ENCODE measurements at regions not wholly inside any gene's neighbourhood (a gene's known extent, or its start where the extent isn't known, plus 50 kb on each side); places are given as distances from the start of the nearest gene placed in this dataset.

GRCh38 chr6:62808565-62809293 lies 402.5 kb upstream of the FKBP1C start:
- POLR2A ChIA-PET: no interaction called here
- intact Hi-C loops (cut with micrococcal nuclease): no loop called here
- dilution Hi-C loops (cut with MboI; ENCODE audit: extremely low pct_ligation_motif_present, low sequenced_read_pairs): no loop called here

More at GRCh38 chr6:62808565-62809293, 402.5 kb upstream of the FKBP1C start:
- H3K79me2 ChIP-seq (ENCODE audit: control insufficient read depth, insufficient read depth, low read length): no peaks in the 10 kb centered on the region
- no peak overlapping the region for H3K4me3 ChIP-seq (replicated peaks in 1 of 3; ENCODE audit: insufficient read depth in 1 of 3, low read depth in 1 of 3, low read length in 3 of 3)
- H3K9ac ChIP-seq (replicated peaks; ENCODE audit: extremely low read depth, insufficient read depth, low read length): no peak overlapping the region
- no peak for TF ChIP-seq JUN (IDR thresholded peaks at IDR 0.05; ENCODE audit: borderline replicate concordance, insufficient read depth, insufficient read length, low read depth)
- no peak for TF ChIP-seq MAX (IDR thresholded peaks at IDR 0.05; ENCODE audit: insufficient read depth, insufficient read length)
- no peak for TF ChIP-seq POLR2A (IDR thresholded peaks at IDR 0.05; ENCODE audit: low read depth, low read length)
- TF ChIP-seq EZH2 (IDR thresholded peaks at IDR 0.05; ENCODE audit: borderline replicate concordance, low read depth, low read length, severe bottlenecking): no peak
- no peak for TF ChIP-seq MYC (IDR thresholded peaks at IDR 0.05; ENCODE audit: low read depth, low read length)
- no peak for TF ChIP-seq FOS (IDR thresholded peaks at IDR 0.05; ENCODE audit: borderline replicate concordance, insufficient read depth, low read length)
- TF ChIP-seq GATA2 (IDR thresholded peaks at IDR 0.05; ENCODE audit: insufficient read depth, insufficient read length, low read depth, low read length): no peak
- TF ChIP-seq POLR2AphosphoS5 (IDR thresholded peaks at IDR 0.05; ENCODE audit: insufficient read depth, low read depth, low read length): no peak
- TF ChIP-seq, protein P1, sequence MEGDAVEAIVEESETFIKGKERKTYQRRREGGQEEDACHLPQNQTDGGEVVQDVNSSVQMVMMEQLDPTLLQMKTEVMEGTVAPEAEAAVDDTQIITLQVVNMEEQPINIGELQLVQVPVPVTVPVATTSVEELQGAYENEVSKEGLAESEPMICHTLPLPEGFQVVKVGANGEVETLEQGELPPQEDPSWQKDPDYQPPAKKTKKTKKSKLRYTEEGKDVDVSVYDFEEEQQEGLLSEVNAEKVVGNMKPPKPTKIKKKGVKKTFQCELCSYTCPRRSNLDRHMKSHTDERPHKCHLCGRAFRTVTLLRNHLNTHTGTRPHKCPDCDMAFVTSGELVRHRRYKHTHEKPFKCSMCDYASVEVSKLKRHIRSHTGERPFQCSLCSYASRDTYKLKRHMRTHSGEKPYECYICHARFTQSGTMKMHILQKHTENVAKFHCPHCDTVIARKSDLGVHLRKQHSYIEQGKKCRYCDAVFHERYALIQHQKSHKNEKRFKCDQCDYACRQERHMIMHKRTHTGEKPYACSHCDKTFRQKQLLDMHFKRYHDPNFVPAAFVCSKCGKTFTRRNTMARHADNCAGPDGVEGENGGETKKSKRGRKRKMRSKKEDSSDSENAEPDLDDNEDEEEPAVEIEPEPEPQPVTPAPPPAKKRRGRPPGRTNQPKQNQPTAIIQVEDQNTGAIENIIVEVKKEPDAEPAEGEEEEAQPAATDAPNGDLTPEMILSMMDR (IDR thresholded peaks at IDR 0.05; ENCODE audit: extremely low read depth in 1 of 2, insufficient read depth in 1 of 2, low read depth in 1 of 2, low read length in 2 of 2): no peak
- CTCF ChIA-PET: no interaction called here
- BruUV-seq (replicated peaks): no TSS peak
- no peaks in the 10 kb centered on the region for H3K27me3 ChIP-seq (ENCODE audit: control insufficient read depth in 2 of 2, insufficient read depth in 2 of 2, low read length in 2 of 2)
- FAIRE-seq: no peak
- DNase-seq (ENCODE audit: low read depth, low spot score): no peak
- no peaks in the 10 kb centered on the region for H4K20me1 ChIP-seq (replicated peaks; ENCODE audit: control insufficient read depth, extremely low read depth, insufficient read depth, low read length)
- no peak overlapping the region for H2AFZ ChIP-seq (ENCODE audit: low read depth, low read length)
- H3K36me3 ChIP-seq (ENCODE audit: control insufficient read depth in 2 of 2, extremely low read depth in 1 of 2, insufficient read depth in 2 of 2, low read length in 2 of 2): no peaks in the 10 kb centered on the region
- H3K4me1 ChIP-seq (ENCODE audit: control insufficient read depth, extremely low read depth, insufficient read depth, low read length): no peaks in the 10 kb centered on the region
- H3K9me1 ChIP-seq (replicated peaks; ENCODE audit: control insufficient read depth, extremely low read depth, insufficient read depth, low read length): no peaks in the 10 kb centered on the region
- peaks cover 2% of the 10 kb centered on the region for H3K9me3 ChIP-seq (replicated peaks; ENCODE audit: control insufficient read depth, insufficient read depth, low read length)
- no peak overlapping the region for H3K4me2 ChIP-seq (ENCODE audit: insufficient read depth, low read length)
- no peak overlapping the region for H3K27ac ChIP-seq (ENCODE audit: insufficient read depth, low read depth, low read length)
